ENCODE measurements at regions not wholly inside any gene's neighbourhood (a gene's known extent, or its start where the extent isn't known, plus 50 kb on each side); places are given as distances from the start of the nearest gene placed in this dataset.

GRCh38 chr20:16194617-16195360, 378.5 kb downstream of the KIF16B start:
- Mint-ChIP-seq H3K4me1 (no peaks in the 10 kb centered on the region), H3K27ac (no peak overlapping the region), H3K36me3 (ENCODE audit: low read depth) (no peaks in the 10 kb centered on the region), H3K9me3 (no peaks in the 10 kb centered on the region), H3K4me3 (no peak overlapping the region), H3K27me3 (no peaks in the 10 kb centered on the region)
- intact Hi-C loops (cut with micrococcal nuclease), result no loop called here
- no peak for DNase-seq

- intact Hi-C loops (cut with micrococcal nuclease), result no loop called here
- H3K4me3 Mint-ChIP-seq, result no peak overlapping the region
- no peaks in the 10 kb centered on the region for H3K36me3 Mint-ChIP-seq (ENCODE audit: low read depth)
- H3K27me3 Mint-ChIP-seq, result no peaks in the 10 kb centered on the region
- H3K9me3 Mint-ChIP-seq, result no peaks in the 10 kb centered on the region
- no peak for DNase-seq
- no peaks in the 10 kb centered on the region for H3K4me1 Mint-ChIP-seq
- no peak overlapping the region for H3K27ac Mint-ChIP-seq
These were observed 381.8 kb downstream of the KIF16B start for GRCh38 chr20:16191496-16191895.

- no peak for DNase-seq
- Mint-ChIP-seq H3K36me3 (ENCODE audit: low read depth) (no peaks in the 10 kb centered on the region), H3K27ac (no peak overlapping the region), H3K9me3 (peaks cover 4% of the 10 kb centered on the region), H3K4me1 (no peaks in the 10 kb centered on the region), H3K4me3 (no peak overlapping the region), H3K27me3 (no peaks in the 10 kb centered on the region)
- intact Hi-C loops (cut with micrococcal nuclease), result no loop called here
These were observed 383.9 kb downstream of the KIF16B start for GRCh38 chr20:16189371-16189770.

GRCh38 chr20:16187956-16188616, 385.2 kb downstream of the KIF16B start:
- no peak for DNase-seq
- Mint-ChIP-seq H3K9me3 (peaks cover 4% of the 10 kb centered on the region), H3K36me3 (ENCODE audit: low read depth) (no peaks in the 10 kb centered on the region), H3K4me3 (no peak overlapping the region), H3K27ac (no peak overlapping the region), H3K27me3 (no peaks in the 10 kb centered on the region), H3K4me1 (no peaks in the 10 kb centered on the region)
- intact Hi-C loops (cut with micrococcal nuclease), result no loop called here

- H3K27ac Mint-ChIP-seq, result no peak overlapping the region
- H3K27me3 Mint-ChIP-seq, result no peaks in the 10 kb centered on the region
- no peak for DNase-seq
- no peak overlapping the region for H3K4me3 Mint-ChIP-seq
- intact Hi-C loops (cut with micrococcal nuclease), result no loop called here
- H3K4me1 Mint-ChIP-seq, result no peaks in the 10 kb centered on the region
- H3K36me3 Mint-ChIP-seq (ENCODE audit: low read depth), result no peaks in the 10 kb centered on the region
- peaks cover 6% of the 10 kb centered on the region for H3K9me3 Mint-ChIP-seq
These were observed 393.3 kb downstream of the KIF16B start for GRCh38 chr20:16179919-16180318.

GRCh38 chr20:16179371-16179770, 393.9 kb downstream of the KIF16B start:
- intact Hi-C loops (cut with micrococcal nuclease), result no loop called here
- peaks cover 6% of the 10 kb centered on the region for H3K9me3 Mint-ChIP-seq
- no peaks in the 10 kb centered on the region for H3K4me1 Mint-ChIP-seq
- no peak overlapping the region for H3K27ac Mint-ChIP-seq
- H3K36me3 Mint-ChIP-seq (ENCODE audit: low read depth), result no peaks in the 10 kb centered on the region
- no peak overlapping the region for H3K4me3 Mint-ChIP-seq
- DNase-seq, result no peak
- no peaks in the 10 kb centered on the region for H3K27me3 Mint-ChIP-seq

- intact Hi-C loops (cut with micrococcal nuclease), result no loop called here
- Mint-ChIP-seq H3K27ac (no peak overlapping the region), H3K4me1 (no peaks in the 10 kb centered on the region), H3K36me3 (ENCODE audit: low read depth) (no peaks in the 10 kb centered on the region), H3K9me3 (peaks cover 6% of the 10 kb centered on the region), H3K4me3 (no peak overlapping the region), H3K27me3 (no peaks in the 10 kb centered on the region)
- DNase-seq, result no peak
These were observed 394.6 kb downstream of the KIF16B start for GRCh38 chr20:16178546-16179135.

GRCh38 chr20:16175322-16175961, 397.8 kb downstream of the KIF16B start:
- H3K4me1 Mint-ChIP-seq, result no peaks in the 10 kb centered on the region
- intact Hi-C loops (cut with micrococcal nuclease), result no loop called here
- peaks cover 3% of the 10 kb centered on the region for H3K9me3 Mint-ChIP-seq
- H3K27ac Mint-ChIP-seq, result no peak overlapping the region
- DNase-seq, result no peak
- no peak overlapping the region for H3K4me3 Mint-ChIP-seq
- no peaks in the 10 kb centered on the region for H3K27me3 Mint-ChIP-seq
- no peaks in the 10 kb centered on the region for H3K36me3 Mint-ChIP-seq (ENCODE audit: low read depth)

GRCh38 chr20:16174311-16174710, 398.9 kb downstream of the KIF16B start:
- DNase-seq, result no peak
- Mint-ChIP-seq H3K4me3 (no peak overlapping the region), H3K9me3 (peaks cover 3% of the 10 kb centered on the region), H3K27ac (no peak overlapping the region), H3K36me3 (ENCODE audit: low read depth) (no peaks in the 10 kb centered on the region), H3K4me1 (no peaks in the 10 kb centered on the region), H3K27me3 (no peaks in the 10 kb centered on the region)
- intact Hi-C loops (cut with micrococcal nuclease), result no loop called here

- Mint-ChIP-seq H3K27me3 (no peaks in the 10 kb centered on the region), H3K9me3 (no peaks in the 10 kb centered on the region), H3K4me1 (no peaks in the 10 kb centered on the region), H3K27ac (no peak overlapping the region), H3K4me3 (no peak overlapping the region), H3K36me3 (ENCODE audit: low read depth) (no peaks in the 10 kb centered on the region)
- intact Hi-C loops (cut with micrococcal nuclease), result no loop called here
- DNase-seq, result no peak
These were observed 400.2 kb downstream of the KIF16B start for GRCh38 chr20:16173044-16173443.

- no peaks in the 10 kb centered on the region for H3K27me3 Mint-ChIP-seq
These were observed 402.1 kb downstream of the KIF16B start for GRCh38 chr20:16171180-16171579.

GRCh38 chr20:16170406-16170971, 402.8 kb downstream of the KIF16B start:
- no peaks in the 10 kb centered on the region for H3K27me3 Mint-ChIP-seq
- no peaks in the 10 kb centered on the region for H3K36me3 Mint-ChIP-seq (ENCODE audit: low read depth)
- intact Hi-C loops (cut with micrococcal nuclease), result no loop called here

More at GRCh38 chr20:16171180-16171579, 402.1 kb downstream of the KIF16B start:
- Mint-ChIP-seq H3K4me1 (no peaks in the 10 kb centered on the region), H3K36me3 (ENCODE audit: low read depth) (no peaks in the 10 kb centered on the region), H3K27ac (no peak overlapping the region), H3K9me3 (no peaks in the 10 kb centered on the region), H3K4me3 (no peak overlapping the region)
- DNase-seq, result no peak
- intact Hi-C loops (cut with micrococcal nuclease), result no loop called here

GRCh38 chr20:16167423-16168130, 405.7 kb downstream of the KIF16B start:
- intact Hi-C loops (cut with micrococcal nuclease), result no loop called here

More at GRCh38 chr20:16170406-16170971, 402.8 kb downstream of the KIF16B start:
- Mint-ChIP-seq H3K4me3 (no peak overlapping the region), H3K4me1 (no peaks in the 10 kb centered on the region), H3K27ac (no peak overlapping the region), H3K9me3 (no peaks in the 10 kb centered on the region)
- no peak for DNase-seq

More at GRCh38 chr20:16167423-16168130, 405.7 kb downstream of the KIF16B start:
- Mint-ChIP-seq H3K27ac (no peak overlapping the region), H3K36me3 (ENCODE audit: low read depth) (no peaks in the 10 kb centered on the region), H3K4me1 (no peaks in the 10 kb centered on the region), H3K9me3 (no peaks in the 10 kb centered on the region), H3K4me3 (no peak overlapping the region), H3K27me3 (no peaks in the 10 kb centered on the region)
- no peak for DNase-seq
